ENCODE measurements at regions not wholly inside any gene's neighbourhood (a gene's known extent, or its start where the extent isn't known, plus 50 kb on each side); places are given as distances from the start of the nearest gene placed in this dataset.
A peak's percentile ranks its signal among the peaks of the same experiment; 100 is the strongest.

- CTCF ChIA-PET: no interaction called here
- no peak overlapping the region for H3K9ac ChIP-seq
- TF ChIP-seq RAD21 (IDR thresholded peaks at IDR 0.05; ENCODE audit: low read length): 0 out of 2 replicates have a peak, but pooled peaks have one; percentile 4
- TF ChIP-seq FOSL2 (IDR thresholded peaks at IDR 0.05; ENCODE audit: borderline replicate concordance, low read depth): no peak
- H3K4me1 ChIP-seq (ENCODE audit: control insufficient read depth in 1 of 2, insufficient read depth in 2 of 2, low read depth in 1 of 2, low read length in 1 of 2): no peaks in the 10 kb centered on the region
- POLR2A ChIA-PET: no interaction called here
- H3K4me2 ChIP-seq: no peak overlapping the region
- no peaks in the 10 kb centered on the region for H4K20me1 ChIP-seq (ENCODE audit: insufficient read depth)
- H3K79me2 ChIP-seq (ENCODE audit: insufficient read depth): no peaks in the 10 kb centered on the region
- no peak overlapping the region for H3K27ac ChIP-seq (ENCODE audit: low read depth in 2 of 2, low read length in 1 of 2)
- no peak overlapping the region for H2AFZ ChIP-seq (ENCODE audit: low read depth)
- H3K27me3 ChIP-seq (ENCODE audit: insufficient read depth): no peaks in the 10 kb centered on the region
- no peaks in the 10 kb centered on the region for H3K36me3 ChIP-seq (replicated peaks in 1 of 2; ENCODE audit: control insufficient read depth in 1 of 2, insufficient read depth in 2 of 2, low read length in 1 of 2)
- H3F3A ChIP-seq (replicated peaks; ENCODE audit: insufficient read depth): no peaks in the 10 kb centered on the region
- peak; percentile 16 for DNase-seq
- WGBS (ENCODE audit: low lambda C conversion rate): 83% methylated on average over 5 of the region's 5 CpGs
- no peaks in the 10 kb centered on the region for H3K9me3 ChIP-seq
- no peak overlapping the region for H3K4me3 ChIP-seq (ENCODE audit: low read depth in 2 of 2, low read length in 1 of 2)
- no peaks in the 10 kb centered on the region for H3K9me2 ChIP-seq
Measured at GRCh38 chr12:45655186-45655585, 74.3 kb upstream of the ARID2 start.

GRCh38 chr12:45655743-45656142 is 73.8 kb upstream of the ARID2 start:
- Histone ChIP-seq H3K4me2 (no peak overlapping the region), H3K79me2 (ENCODE audit: insufficient read depth) (no peaks in the 10 kb centered on the region), H3F3A (replicated peaks; ENCODE audit: insufficient read depth) (no peaks in the 10 kb centered on the region), H3K27me3 (ENCODE audit: insufficient read depth) (no peaks in the 10 kb centered on the region), H3K9me2 (no peaks in the 10 kb centered on the region), H2AFZ (ENCODE audit: low read depth) (no peak overlapping the region), H3K9me3 (no peaks in the 10 kb centered on the region), H3K9ac (no peak overlapping the region), H3K4me1 (ENCODE audit: control insufficient read depth in 1 of 2, insufficient read depth in 2 of 2, low read depth in 1 of 2, low read length in 1 of 2) (no peaks in the 10 kb centered on the region), H3K36me3 (replicated peaks in 1 of 2; ENCODE audit: control insufficient read depth in 1 of 2, insufficient read depth in 2 of 2, low read length in 1 of 2) (no peaks in the 10 kb centered on the region), H3K27ac (ENCODE audit: low read depth in 2 of 2, low read length in 1 of 2) (no peak overlapping the region), H3K4me3 (ENCODE audit: low read depth in 2 of 2, low read length in 1 of 2) (no peak overlapping the region), H4K20me1 (ENCODE audit: insufficient read depth) (no peaks in the 10 kb centered on the region)
- no peak for TF ChIP-seq ZBTB33 (IDR thresholded peaks at IDR 0.05; ENCODE audit: borderline replicate concordance, low read depth)
- no peak for TF ChIP-seq RFX5 (IDR thresholded peaks at IDR 0.05; ENCODE audit: low read length)
- no peak for TF ChIP-seq TCF12 (IDR thresholded peaks at IDR 0.05)
- TF ChIP-seq RAD21 (IDR thresholded peaks at IDR 0.05; ENCODE audit: low read length): no peak
- no peak for TF ChIP-seq CHD2 (IDR thresholded peaks at IDR 0.05; ENCODE audit: low read length, partially characterized antibody)
- TF ChIP-seq PBX3 (IDR thresholded peaks at IDR 0.05): no peak
- no peak for TF ChIP-seq CTCF (IDR thresholded peaks at IDR 0.05)
- TF ChIP-seq ELF1 (IDR thresholded peaks at IDR 0.05): no peak
- TF ChIP-seq IRF3 (IDR thresholded peaks at IDR 0.05; ENCODE audit: low read depth, low read length): no peak
- TF ChIP-seq JUND (IDR thresholded peaks at IDR 0.05): no peak
- no peak for TF ChIP-seq GATA2 (CRISPR knock-in tag; IDR thresholded peaks at IDR 0.05)
- TF ChIP-seq YY1 (IDR thresholded peaks at IDR 0.05; ENCODE audit: low read depth): no peak
- no peak for TF ChIP-seq FOXM1 (IDR thresholded peaks at IDR 0.05; ENCODE audit: low read depth)
- TF ChIP-seq USF1 (IDR thresholded peaks at IDR 0.05; ENCODE audit: borderline replicate concordance, low read depth): no peak
- no peak for TF ChIP-seq MAX (IDR thresholded peaks at IDR 0.05; ENCODE audit: low read depth)
- TF ChIP-seq MXI1 (IDR thresholded peaks at IDR 0.05; ENCODE audit: low read depth, low read length): no peak
- no peak for TF ChIP-seq REST (IDR thresholded peaks at IDR 0.05; ENCODE audit: low read depth, low read length)
- TF ChIP-seq POLR2AphosphoS5 (IDR thresholded peaks at IDR 0.05; ENCODE audit: low read depth, low read length): no peak
- ChIA-PET CTCF (no interaction called here), POLR2A (no interaction called here)
- DNase-seq: no peak
- WGBS (ENCODE audit: low lambda C conversion rate): 81% methylated on average over 2 of the region's 2 CpGs

Data from SK-N-SH (cell line).